SK-N-SH treated with all-trans-retinoic acid at 6 μM for 48 hours (cell line): ENCODE measurements at regions not wholly inside any gene's neighbourhood (a gene's known extent, or its start where the extent isn't known, plus 50 kb on each side); places are given as distances from the start of the nearest gene placed in this dataset.

Experiments used
- ATAC-seq: fragments of 200-7000 bp; cut with Tn5 transposase; 3 replicates; pipeline ENCODE4 v1.9.1; 2020; ENCODE audit warnings: mild to moderate bottlenecking, moderate library complexity
- ARNTL ChIP-seq: fragments of 450-650 bp; formaldehyde crosslinking; IDR thresholded peaks from 2 replicates; pipeline ENCODE4 v1.5.0; 2020; ENCODE audit warnings: low read depth, mild to moderate bottlenecking, moderate library complexity, borderline replicate concordance
- BACH2 ChIP-seq: fragments of 250-450 bp; sonication (Bioruptor Pico); IDR thresholded peaks from 2 replicates; pipeline ENCODE4 v1.9.0; 2021; ENCODE audit warnings: mild to moderate bottlenecking, borderline replicate concordance
- CSDC2 ChIP-seq: fragments of 250-450 bp; sonication (Bioruptor Pico); IDR thresholded peaks from 2 replicates; pipeline ENCODE4 v1.5.0; 2020; ENCODE audit warnings: mild to moderate bottlenecking, moderate library complexity
- ESRRG ChIP-seq: fragments of 250-450 bp; sonication (Bioruptor Pico); IDR thresholded peaks from 2 replicates; pipeline ENCODE4 v1.6.1; 2021; ENCODE audit warnings: mild to moderate bottlenecking
- GLIS3 ChIP-seq: fragments of 250-450 bp; sonication (Bioruptor Pico); IDR thresholded peaks from 2 replicates; pipeline ENCODE4 v1.5.0; 2020; ENCODE audit warnings: mild to moderate bottlenecking, moderate library complexity
- ISL1 ChIP-seq: fragments of 250-450 bp; sonication (Bioruptor Pico); IDR thresholded peaks from 2 replicates; pipeline ENCODE4 v2.1.2; 2022; ENCODE audit warnings: mild to moderate bottlenecking, moderate library complexity
- OSR1 ChIP-seq: fragments of 250-450 bp; sonication (Bioruptor Pico); IDR thresholded peaks from 2 replicates; pipeline ENCODE4 v1.8.0; 2022; ENCODE audit warnings: moderate library complexity, mild to moderate bottlenecking, inconsistent platforms
- RARB ChIP-seq: fragments of 250-450 bp; sonication (Bioruptor Pico); IDR thresholded peaks from 2 replicates; pipeline ENCODE4 v1.8.0; 2021; ENCODE audit warnings: mild to moderate bottlenecking, moderate library complexity
- SNAI2 ChIP-seq: fragments of 250-450 bp; sonication (Bioruptor Pico); IDR thresholded peaks from 2 replicates; pipeline ENCODE4 v1.5.0; 2020; ENCODE audit warnings: mild to moderate bottlenecking, moderate library complexity
- TCF4 ChIP-seq: fragments of 250-450 bp; sonication (Bioruptor Pico); IDR thresholded peaks from 2 replicates; pipeline ENCODE4 v1.8.0; 2021; ENCODE audit warnings: mild to moderate bottlenecking, moderate library complexity, borderline replicate concordance
- TOX ChIP-seq: fragments of 250-450 bp; sonication (Bioruptor Pico); IDR thresholded peaks from 2 replicates; pipeline ENCODE4 v1.8.0; 2021; ENCODE audit warnings: mild to moderate bottlenecking, moderate library complexity, borderline replicate concordance
- ZC3H10 ChIP-seq: fragments of 250-450 bp; sonication (Bioruptor Pico); IDR thresholded peaks from 2 replicates; pipeline ENCODE4 v1.5.1; 2021; ENCODE audit warnings: mild to moderate bottlenecking, moderate library complexity
- ZFP3 ChIP-seq: fragments of 250-450 bp; sonication (Bioruptor Pico); IDR thresholded peaks from 2 replicates; pipeline ENCODE4 v1.5.0; 2020; ENCODE audit warnings: mild to moderate bottlenecking, moderate library complexity
- ZNF565 ChIP-seq: fragments of 450-650 bp; formaldehyde crosslinking; conservative IDR thresholded peaks from 2 replicates; pipeline ENCODE4 v1.5.0; 2020; ENCODE audit warnings: low read depth, mild to moderate bottlenecking, moderate library complexity
- ZNF8 ChIP-seq: fragments of 450-650 bp; formaldehyde crosslinking; IDR thresholded peaks from 2 replicates; pipeline ENCODE4 v1.5.0; 2020; ENCODE audit warnings: mild to moderate bottlenecking, moderate library complexity
- TF ChIP-seq, protein P1 (sequence below): fragments of 250-450 bp; sonication (Bioruptor Pico); IDR thresholded peaks from 2 replicates; pipeline ENCODE4 v1.5.0; 2020; ENCODE audit warnings: mild to moderate bottlenecking, moderate library complexity
- TF ChIP-seq, protein P2 (sequence below): fragments of 250-450 bp; sonication (Bioruptor Pico); IDR thresholded peaks from 2 replicates; pipeline ENCODE4 v1.5.1; 2020; ENCODE audit warnings: low read depth, mild to moderate bottlenecking, moderate library complexity
- TF ChIP-seq, protein P3 (sequence below): fragments of 250-450 bp; sonication (Bioruptor Pico); IDR thresholded peaks from 2 replicates; pipeline ENCODE4 v1.5.1; 2021; ENCODE audit warnings: mild to moderate bottlenecking, moderate library complexity
- TF ChIP-seq, protein P4 (sequence below): fragments of 250-450 bp; sonication (Bioruptor Pico); IDR thresholded peaks from 2 replicates; pipeline ENCODE4 v1.8.0; 2021; ENCODE audit warnings: low read depth, mild to moderate bottlenecking, moderate library complexity, borderline replicate concordance

- no peak for TF ChIP-seq ZFP3 (CRISPR knock-in tag)
These were observed 169.6 kb downstream of the SEC14L1 start (continued) for GRCh38 chr17:77310336-77310735.

- TF ChIP-seq ISL1 (CRISPR knock-in tag) (no peak), ZC3H10 (CRISPR knock-in tag) (no peak), BACH2 (CRISPR knock-in tag) (no peak), ZNF565 (CRISPR knock-in tag) (no peak)
- TF ChIP-seq, protein P1, sequence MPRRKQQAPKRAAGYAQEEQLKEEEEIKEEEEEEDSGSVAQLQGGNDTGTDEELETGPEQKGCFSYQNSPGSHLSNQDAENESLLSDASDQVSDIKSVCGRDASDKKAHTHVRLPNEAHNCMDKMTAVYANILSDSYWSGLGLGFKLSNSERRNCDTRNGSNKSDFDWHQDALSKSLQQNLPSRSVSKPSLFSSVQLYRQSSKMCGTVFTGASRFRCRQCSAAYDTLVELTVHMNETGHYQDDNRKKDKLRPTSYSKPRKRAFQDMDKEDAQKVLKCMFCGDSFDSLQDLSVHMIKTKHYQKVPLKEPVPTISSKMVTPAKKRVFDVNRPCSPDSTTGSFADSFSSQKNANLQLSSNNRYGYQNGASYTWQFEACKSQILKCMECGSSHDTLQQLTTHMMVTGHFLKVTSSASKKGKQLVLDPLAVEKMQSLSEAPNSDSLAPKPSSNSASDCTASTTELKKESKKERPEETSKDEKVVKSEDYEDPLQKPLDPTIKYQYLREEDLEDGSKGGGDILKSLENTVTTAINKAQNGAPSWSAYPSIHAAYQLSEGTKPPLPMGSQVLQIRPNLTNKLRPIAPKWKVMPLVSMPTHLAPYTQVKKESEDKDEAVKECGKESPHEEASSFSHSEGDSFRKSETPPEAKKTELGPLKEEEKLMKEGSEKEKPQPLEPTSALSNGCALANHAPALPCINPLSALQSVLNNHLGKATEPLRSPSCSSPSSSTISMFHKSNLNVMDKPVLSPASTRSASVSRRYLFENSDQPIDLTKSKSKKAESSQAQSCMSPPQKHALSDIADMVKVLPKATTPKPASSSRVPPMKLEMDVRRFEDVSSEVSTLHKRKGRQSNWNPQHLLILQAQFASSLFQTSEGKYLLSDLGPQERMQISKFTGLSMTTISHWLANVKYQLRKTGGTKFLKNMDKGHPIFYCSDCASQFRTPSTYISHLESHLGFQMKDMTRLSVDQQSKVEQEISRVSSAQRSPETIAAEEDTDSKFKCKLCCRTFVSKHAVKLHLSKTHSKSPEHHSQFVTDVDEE (CRISPR knock-in tag) = no peak
- TF ChIP-seq, protein P2, sequence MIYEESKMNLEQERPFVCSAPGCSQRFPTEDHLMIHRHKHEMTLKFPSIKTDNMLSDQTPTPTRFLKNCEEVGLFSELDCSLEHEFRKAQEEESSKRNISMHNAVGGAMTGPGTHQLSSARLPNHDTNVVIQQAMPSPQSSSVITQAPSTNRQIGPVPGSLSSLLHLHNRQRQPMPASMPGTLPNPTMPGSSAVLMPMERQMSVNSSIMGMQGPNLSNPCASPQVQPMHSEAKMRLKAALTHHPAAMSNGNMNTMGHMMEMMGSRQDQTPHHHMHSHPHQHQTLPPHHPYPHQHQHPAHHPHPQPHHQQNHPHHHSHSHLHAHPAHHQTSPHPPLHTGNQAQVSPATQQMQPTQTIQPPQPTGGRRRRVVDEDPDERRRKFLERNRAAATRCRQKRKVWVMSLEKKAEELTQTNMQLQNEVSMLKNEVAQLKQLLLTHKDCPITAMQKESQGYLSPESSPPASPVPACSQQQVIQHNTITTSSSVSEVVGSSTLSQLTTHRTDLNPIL (CRISPR knock-in tag) = no peak
- ATAC-seq = no peak
These were observed 170.7 kb downstream of the SEC14L1 start for GRCh38 chr17:77311371-77311981.

DNA sequence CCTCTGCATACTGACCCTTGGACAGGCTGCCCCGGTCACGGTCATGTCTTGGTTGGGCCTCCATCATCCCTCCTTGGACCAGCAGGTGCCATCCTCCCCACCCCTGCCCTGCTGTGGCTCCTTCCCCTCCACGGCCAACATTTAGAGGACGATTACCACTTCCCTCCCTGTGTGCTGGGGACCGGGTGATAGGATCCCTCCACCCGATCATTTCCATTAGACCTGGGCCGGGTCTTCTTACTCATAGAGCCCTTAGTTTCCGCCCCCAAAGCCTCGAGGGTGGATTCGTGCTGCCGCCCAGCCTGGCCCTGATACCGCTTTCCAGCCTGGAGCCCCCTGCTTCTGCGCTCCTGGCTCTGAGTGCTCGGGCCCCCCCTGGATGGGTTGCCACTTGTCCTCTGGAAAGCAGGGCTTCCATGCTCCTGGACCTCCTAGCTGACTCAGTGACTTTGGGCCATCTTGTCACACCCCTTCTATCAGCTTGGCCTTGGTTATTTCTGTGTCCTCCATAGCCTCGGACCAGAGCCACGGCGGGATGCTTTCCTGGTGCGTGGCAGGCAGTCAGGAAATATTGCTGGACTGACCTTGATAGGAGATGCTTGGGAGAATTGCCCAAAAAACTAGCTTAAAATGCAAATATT, 171.4 kb downstream of the SEC14L1 start:
- TF ChIP-seq ESRRG (CRISPR knock-in tag) (no peak), ZNF8 (CRISPR knock-in tag) (no peak), SNAI2 (no peak), ARNTL (no peak), TCF4 (CRISPR knock-in tag) (no peak), ISL1 (CRISPR knock-in tag) (no peak), TOX (no peak), RARB (CRISPR knock-in tag) (no peak), GLIS3 (CRISPR knock-in tag) (no peak), ZC3H10 (CRISPR knock-in tag) (no peak), ZNF565 (CRISPR knock-in tag) (no peak)
- TF ChIP-seq, protein P1 (CRISPR knock-in tag) = no peak
- ATAC-seq = no peak

GRCh38 chr17:77312786-77313599, 172.2 kb downstream of the SEC14L1 start:
- no peak for ATAC-seq
- TF ChIP-seq, protein P3, sequence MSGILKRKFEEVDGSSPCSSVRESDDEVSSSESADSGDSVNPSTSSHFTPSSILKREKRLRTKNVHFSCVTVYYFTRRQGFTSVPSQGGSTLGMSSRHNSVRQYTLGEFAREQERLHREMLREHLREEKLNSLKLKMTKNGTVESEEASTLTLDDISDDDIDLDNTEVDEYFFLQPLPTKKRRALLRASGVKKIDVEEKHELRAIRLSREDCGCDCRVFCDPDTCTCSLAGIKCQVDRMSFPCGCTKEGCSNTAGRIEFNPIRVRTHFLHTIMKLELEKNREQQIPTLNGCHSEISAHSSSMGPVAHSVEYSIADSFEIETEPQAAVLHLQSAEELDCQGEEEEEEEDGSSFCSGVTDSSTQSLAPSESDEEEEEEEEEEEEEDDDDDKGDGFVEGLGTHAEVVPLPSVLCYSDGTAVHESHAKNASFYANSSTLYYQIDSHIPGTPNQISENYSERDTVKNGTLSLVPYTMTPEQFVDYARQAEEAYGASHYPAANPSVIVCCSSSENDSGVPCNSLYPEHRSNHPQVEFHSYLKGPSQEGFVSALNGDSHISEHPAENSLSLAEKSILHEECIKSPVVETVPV (CRISPR knock-in tag) = no peak
- TF ChIP-seq OSR1 (CRISPR knock-in tag) (no peak), RARB (CRISPR knock-in tag) (no peak), CSDC2 (CRISPR knock-in tag) (no peak), ZNF8 (CRISPR knock-in tag) (no peak), TOX (no peak), BACH2 (CRISPR knock-in tag) (no peak)
- TF ChIP-seq, protein P4, sequence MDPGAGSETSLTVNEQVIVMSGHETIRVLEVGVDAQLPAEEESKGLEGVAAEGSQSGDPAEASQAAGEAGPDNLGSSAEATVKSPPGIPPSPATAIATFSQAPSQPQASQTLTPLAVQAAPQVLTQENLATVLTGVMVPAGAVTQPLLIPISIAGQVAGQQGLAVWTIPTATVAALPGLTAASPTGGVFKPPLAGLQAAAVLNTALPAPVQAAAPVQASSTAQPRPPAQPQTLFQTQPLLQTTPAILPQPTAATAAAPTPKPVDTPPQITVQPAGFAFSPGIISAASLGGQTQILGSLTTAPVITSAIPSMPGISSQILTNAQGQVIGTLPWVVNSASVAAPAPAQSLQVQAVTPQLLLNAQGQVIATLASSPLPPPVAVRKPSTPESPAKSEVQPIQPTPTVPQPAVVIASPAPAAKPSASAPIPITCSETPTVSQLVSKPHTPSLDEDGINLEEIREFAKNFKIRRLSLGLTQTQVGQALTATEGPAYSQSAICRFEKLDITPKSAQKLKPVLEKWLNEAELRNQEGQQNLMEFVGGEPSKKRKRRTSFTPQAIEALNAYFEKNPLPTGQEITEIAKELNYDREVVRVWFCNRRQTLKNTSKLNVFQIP (CRISPR knock-in tag) = no peak
- TF ChIP-seq, protein P1 (CRISPR knock-in tag) = no peak
- TF ChIP-seq, protein P2 (CRISPR knock-in tag) = no peak
